OCI-LY3 (cell line): ENCODE measurements at regions not wholly inside any gene's neighbourhood (a gene's known extent, or its start where the extent isn't known, plus 50 kb on each side); places are given as distances from the start of the nearest gene placed in this dataset.
"Not testable (repeated sequence)": the region's sequence is repeated elsewhere in the genome, so short reads cannot be mapped to it uniquely, and the experiment has no call there.

Experiments used
- H2AFZ ChIP-seq: fragments of 200-600, 300-600 bp; shearing (Covaris generic); 2 replicates; pipeline ENCODE4 v1.6.0; 2014; ENCODE audit warnings: antibody characterized with exemption, low read depth, low read length
- H3K27ac ChIP-seq: fragments of 200-600, 300-600 bp; sonication (generic); 2 replicates; pipeline ENCODE4 v1.5.1; 2014; ENCODE audit warnings: mild to moderate bottlenecking, low read length, moderate library complexity, mixed read lengths
- H3K27me3 ChIP-seq: fragments of 200-600, 300-600 bp; sonication (generic); 2 replicates; pipeline ENCODE4 v1.6.1; 2014; ENCODE audit warnings: low read depth, low read length, mixed read lengths
- H3K36me3 ChIP-seq: fragments of 200-600, 300-600 bp; sonication (generic); replicated peaks from 2 replicates; pipeline ENCODE3; 2014; ENCODE audit warnings: low read depth, low read length, mixed read lengths
- H3K4me1 ChIP-seq: fragments of 300-600, 200-600 bp; sonication (generic); 2 replicates; pipeline ENCODE4 v1.6.1; 2014; ENCODE audit warnings: low read length, mixed read lengths
- H3K4me2 ChIP-seq: fragments of 200-600, 300-600 bp; sonication (generic); 2 replicates; pipeline ENCODE4 v1.6.1; 2014; ENCODE audit warnings: low read length, mixed read lengths
- H3K4me3 ChIP-seq: fragments of 300-600, 200-600 bp; sonication (generic); 2 replicates; pipeline ENCODE4 v1.5.1; 2014; ENCODE audit warnings: antibody characterized with exemption, mild to moderate bottlenecking, low read length, moderate library complexity
- H3K79me2 ChIP-seq: fragments of 300-600, 200-600 bp; shearing (Covaris generic); 2 replicates; pipeline ENCODE4 v1.6.1; 2014; ENCODE audit warnings: mild to moderate bottlenecking, low read length, mixed read lengths
- H3K9ac ChIP-seq: fragments of 300-600, 200-600 bp; shearing (Covaris generic); 2 replicates; pipeline ENCODE4 v1.6.0; 2014; ENCODE audit warnings: mild to moderate bottlenecking, low read length, moderate library complexity
- H3K9me3 ChIP-seq: fragments of 200-600, 300-600 bp; shearing (Covaris generic); 2 replicates; pipeline ENCODE4 v1.6.1; 2014; ENCODE audit warnings: low read length, mixed read lengths; ENCODE audit not compliant: insufficient read depth
- H4K20me1 ChIP-seq: fragments of 200-600, 300-600 bp; sonication (generic); 2 replicates; pipeline ENCODE4 v1.6.1; 2016; ENCODE audit warnings: low read length, mixed read lengths; ENCODE audit not compliant: insufficient read depth
- CTCF ChIP-seq: fragments of 200-600, 300-600 bp; sonication (generic); IDR thresholded peaks from 2 replicates; pipeline ENCODE4 v1.5.1; 2014; ENCODE audit warnings: antibody characterized with exemption, low read length, low read depth
- EZH2phosphoT487 ChIP-seq: fragments of 200-600 bp; shearing (Covaris generic); IDR thresholded peaks from 2 replicates; pipeline ENCODE4 v1.6.1; 2018; ENCODE audit warnings: antibody characterized with exemption, mixed run types, low read depth

GRCh38 chr12:131634037-131634436 is 76.9 kb upstream of the SFSWAP start:
- H3K4me3 ChIP-seq, result no peak overlapping the region
- H3K4me2 ChIP-seq, result no peak overlapping the region
- H3K79me2 ChIP-seq, result no peaks in the 10 kb centered on the region
- H3K9me3 ChIP-seq, result no peaks in the 10 kb centered on the region
- peaks cover 10% of the 10 kb centered on the region; the same call in 1 of the 2 replicates for H3K27me3 ChIP-seq
- no peak overlapping the region for H3K27ac ChIP-seq
- no peaks in the 10 kb centered on the region for H4K20me1 ChIP-seq
- H3K4me1 ChIP-seq, result no peaks in the 10 kb centered on the region
- no peaks in the 10 kb centered on the region for H3K36me3 ChIP-seq
- H3K9ac ChIP-seq, result no peak overlapping the region
- TF ChIP-seq CTCF, result no peak
- H2AFZ ChIP-seq, result no peak overlapping the region

- H3K4me2 ChIP-seq, H3K36me3 ChIP-seq, H3K9me3 ChIP-seq, H3K27ac ChIP-seq, H3K4me3 ChIP-seq, H3K9ac ChIP-seq, H4K20me1 ChIP-seq, H3K79me2 ChIP-seq, H3K4me1 ChIP-seq, H2AFZ ChIP-seq: not testable (repeated sequence)
- peaks cover 10% of the 10 kb centered on the region; the same call in 1 of the 2 replicates for H3K27me3 ChIP-seq
Observed at GRCh38 chr12:131635012-131635411, 75.9 kb upstream of the SFSWAP start.

DNA sequence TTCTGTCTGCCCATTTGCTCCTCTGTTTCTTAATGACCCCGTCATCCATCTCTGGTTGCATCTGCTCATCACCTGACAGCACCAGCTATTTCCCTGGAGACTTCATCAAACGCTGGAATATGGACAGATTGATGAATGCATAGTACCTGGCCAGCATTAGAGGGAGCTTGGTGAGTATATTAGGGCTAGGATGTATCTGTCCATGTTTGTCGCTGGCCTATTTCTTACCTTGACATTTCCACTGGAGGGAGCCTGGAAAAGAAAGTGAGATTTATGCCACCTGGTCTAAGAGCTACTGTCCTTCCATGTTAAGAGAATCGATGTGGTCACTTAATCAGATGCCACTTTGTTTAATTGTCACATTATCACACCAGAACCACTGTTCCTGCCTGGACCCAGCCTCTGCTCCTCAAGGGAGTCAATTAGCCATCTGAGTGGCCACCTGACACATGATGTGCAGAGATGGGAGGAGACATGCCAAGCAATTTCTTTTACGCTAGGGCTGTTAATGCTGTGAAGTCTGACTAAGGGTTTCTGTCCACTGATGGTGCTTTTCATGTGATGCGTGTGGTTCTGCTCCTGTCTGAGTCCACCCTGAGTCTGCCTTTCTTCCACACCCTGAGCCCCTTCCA is 75.3 kb upstream of the SFSWAP start:
- Histone ChIP-seq H3K4me3 (no peak overlapping the region), H3K9ac (no peak overlapping the region), H2AFZ (no peak overlapping the region), H3K27ac (no peak overlapping the region), H3K79me2 (no peaks in the 10 kb centered on the region), H3K27me3 (peaks cover 10% of the 10 kb centered on the region; the same call in 1 of the 2 replicates), H3K4me1 (no peaks in the 10 kb centered on the region), H4K20me1 (no peaks in the 10 kb centered on the region), H3K9me3 (no peaks in the 10 kb centered on the region), H3K4me2 (no peak overlapping the region), H3K36me3 (no peaks in the 10 kb centered on the region)
- TF ChIP-seq EZH2phosphoT487, result no peak
- no peak for TF ChIP-seq CTCF

DNA sequence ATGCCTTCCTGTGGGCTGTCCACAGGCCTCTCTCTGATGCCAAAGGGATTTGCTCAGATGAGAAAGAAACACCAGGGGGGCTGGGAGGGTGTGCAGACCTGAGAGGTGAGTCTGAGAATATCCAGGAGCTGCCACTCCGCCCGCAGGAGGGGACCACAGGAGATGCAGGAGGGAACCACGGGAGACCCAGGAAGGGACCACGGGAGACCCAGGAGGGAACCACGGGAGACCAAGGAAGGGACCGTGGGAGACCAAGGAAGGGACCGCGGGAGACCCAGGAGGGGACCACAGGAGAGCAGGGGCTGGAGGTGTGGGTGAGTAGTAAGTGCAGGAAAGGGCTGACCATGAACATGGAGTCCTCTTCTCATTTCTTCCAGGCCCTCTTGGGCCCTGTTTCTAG is 74.6 kb upstream of the SFSWAP start:
- peaks cover 10% of the 10 kb centered on the region; the same call in 1 of the 2 replicates for H3K27me3 ChIP-seq
- H3K9me3 ChIP-seq, result no peaks in the 10 kb centered on the region
- H3K9ac ChIP-seq, result no peak overlapping the region
- no peaks in the 10 kb centered on the region for H3K79me2 ChIP-seq
- no peaks in the 10 kb centered on the region for H3K36me3 ChIP-seq
- H2AFZ ChIP-seq, result no peak overlapping the region
- no peaks in the 10 kb centered on the region for H4K20me1 ChIP-seq
- TF ChIP-seq CTCF (no peak), EZH2phosphoT487 (no peak)
- no peak overlapping the region for H3K4me2 ChIP-seq
- H3K4me1 ChIP-seq, result no peaks in the 10 kb centered on the region
- H3K4me3 ChIP-seq, result no peak overlapping the region
- no peak overlapping the region for H3K27ac ChIP-seq
